GM20000 (cell line): ENCODE measurements at regions not wholly inside any gene's neighbourhood (a gene's known extent, or its start where the extent isn't known, plus 50 kb on each side); places are given as distances from the start of the nearest gene placed in this dataset.

Experiments
- DNase-seq: peaks from one replicate; pipeline ENCODE4 v3.0.0; 2012; ENCODE audit warnings: low spot score
- CTCF ChIP-seq: IDR thresholded peaks from 2 replicates; pipeline ENCODE4 v1.5.1; 2012; ENCODE audit warnings: mild to moderate bottlenecking, control low read depth; ENCODE audit errors: extremely low read depth, missing control alignments

GRCh38 chr4:149214301-149214700 lies 601.3 kb downstream of the IQCM start:
- no peak for TF ChIP-seq CTCF
- DNase-seq: no peak

GRCh38 chr4:149211876-149212275 lies 603.8 kb downstream of the IQCM start:
- no peak for TF ChIP-seq CTCF
- no peak for DNase-seq

GRCh38 chr4:149203256-149204001 lies 612.2 kb downstream of the IQCM start:
- no peak for TF ChIP-seq CTCF
- DNase-seq: no peak

- no peak for DNase-seq
- TF ChIP-seq CTCF: no peak
Observed at GRCh38 chr4:149202117-149202516, 613.5 kb downstream of the IQCM start.

GRCh38 chr4:149199594-149199993 lies 616.0 kb downstream of the IQCM start:
- no peak for DNase-seq
- no peak for TF ChIP-seq CTCF

GRCh38 chr4:149194061-149194460 lies 621.6 kb downstream of the IQCM start:
- TF ChIP-seq CTCF: no peak
- DNase-seq: no peak

GRCh38 chr4:149187726-149188125 lies 627.9 kb downstream of the IQCM start:
- DNase-seq: no peak
- no peak for TF ChIP-seq CTCF
